ENCODE measurements at regions not wholly inside any gene's neighbourhood (a gene's known extent, or its start where the extent isn't known, plus 50 kb on each side); places are given as distances from the start of the nearest gene placed in this dataset.

DNA sequence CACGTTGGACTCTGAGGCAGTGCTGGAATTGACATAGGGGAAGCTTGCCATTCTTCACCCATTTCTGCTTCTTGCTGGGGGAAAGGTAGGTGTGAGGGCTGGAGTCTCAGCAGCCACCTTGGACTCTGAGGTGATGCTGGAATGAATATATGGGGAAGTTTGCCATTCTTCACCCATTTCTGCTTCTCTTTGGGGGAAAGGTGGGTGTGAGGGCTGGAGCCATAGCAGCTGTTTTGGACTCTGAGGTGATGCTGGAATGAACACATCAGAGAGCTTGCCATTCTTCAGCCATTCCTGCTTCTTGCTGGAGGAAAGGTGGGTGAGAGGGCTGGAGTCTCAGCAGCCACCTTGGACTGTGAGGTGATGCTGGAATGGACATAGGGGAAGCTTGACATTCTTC is 115.1 kb downstream of the CRLF2 start:
- TF ChIP-seq EZH2 (IDR thresholded peaks at IDR 0.05; ENCODE audit: insufficient read depth, low read length), result no peak
- TF ChIP-seq, protein P1, sequence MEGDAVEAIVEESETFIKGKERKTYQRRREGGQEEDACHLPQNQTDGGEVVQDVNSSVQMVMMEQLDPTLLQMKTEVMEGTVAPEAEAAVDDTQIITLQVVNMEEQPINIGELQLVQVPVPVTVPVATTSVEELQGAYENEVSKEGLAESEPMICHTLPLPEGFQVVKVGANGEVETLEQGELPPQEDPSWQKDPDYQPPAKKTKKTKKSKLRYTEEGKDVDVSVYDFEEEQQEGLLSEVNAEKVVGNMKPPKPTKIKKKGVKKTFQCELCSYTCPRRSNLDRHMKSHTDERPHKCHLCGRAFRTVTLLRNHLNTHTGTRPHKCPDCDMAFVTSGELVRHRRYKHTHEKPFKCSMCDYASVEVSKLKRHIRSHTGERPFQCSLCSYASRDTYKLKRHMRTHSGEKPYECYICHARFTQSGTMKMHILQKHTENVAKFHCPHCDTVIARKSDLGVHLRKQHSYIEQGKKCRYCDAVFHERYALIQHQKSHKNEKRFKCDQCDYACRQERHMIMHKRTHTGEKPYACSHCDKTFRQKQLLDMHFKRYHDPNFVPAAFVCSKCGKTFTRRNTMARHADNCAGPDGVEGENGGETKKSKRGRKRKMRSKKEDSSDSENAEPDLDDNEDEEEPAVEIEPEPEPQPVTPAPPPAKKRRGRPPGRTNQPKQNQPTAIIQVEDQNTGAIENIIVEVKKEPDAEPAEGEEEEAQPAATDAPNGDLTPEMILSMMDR (IDR thresholded peaks at IDR 0.05; ENCODE audit: insufficient read depth, low read depth, low read length), result no peak
